Natural killer cell (primary cell): ENCODE measurements at regions not wholly inside any gene's neighbourhood (a gene's known extent, or its start where the extent isn't known, plus 50 kb on each side); places are given as distances from the start of the nearest gene placed in this dataset.
A peak's percentile ranks its signal among the peaks of the same experiment; 100 is the strongest.

ENCODE experiments used
- ATAC-seq, 3 donors: fragments of 150-1000 bp in 2 of 3; fragments of 200-7000 bp in 1 of 3; cut with Tn5 transposase; 1 replicate in 1 of 3; 2 replicates in 2 of 3; pipeline ENCODE4 v1.10.0; 2021; ENCODE audit warnings: mild to moderate bottlenecking in 2 of 3, moderate library complexity in 2 of 3
- DNase-seq, 2 donors: peaks; one replicate each; pipeline versions ENCODE4 v3.0.0 to v3.0.0-alpha.2; 2013 to 2021; ENCODE audit warnings: mixed read lengths in 1 of 2
- H3K27ac ChIP-seq: one replicate; pipeline ENCODE4 v1.5.1; 2013; ENCODE audit warnings: mild to moderate bottlenecking, low read length
- H3K27me3 ChIP-seq: one replicate; pipeline ENCODE4 v1.6.1; 2013; ENCODE audit warnings: low read length; ENCODE audit not compliant: control insufficient read depth, insufficient read depth
- H3K36me3 ChIP-seq: one replicate; pipeline ENCODE4 v1.6.1; 2013; ENCODE audit warnings: low read length; ENCODE audit not compliant: control insufficient read depth, insufficient read depth
- H3K4me1 ChIP-seq: one replicate; pipeline ENCODE4 v1.6.1; 2013; ENCODE audit warnings: low read length; ENCODE audit not compliant: control insufficient read depth, insufficient read depth
- H3K4me3 ChIP-seq: one replicate; pipeline ENCODE4 v1.5.1; 2013; ENCODE audit warnings: low read length
- H3K9me3 ChIP-seq: one replicate; pipeline ENCODE4 v1.6.1; 2013; ENCODE audit warnings: low read length; ENCODE audit not compliant: control insufficient read depth, insufficient read depth
- H3K27ac Mint-ChIP-seq, 2 donors: one replicate each; pipeline ENCODE4 v1.8.0; 2022; ENCODE audit warnings: mild to moderate bottlenecking in 2 of 2, mixed read lengths in 2 of 2, moderate library complexity in 1 of 2
- H3K27me3 Mint-ChIP-seq, 2 donors: one replicate each; pipeline ENCODE4 v1.8.0; 2022; ENCODE audit warnings: low read depth in 2 of 2, mixed read lengths in 2 of 2
- H3K36me3 Mint-ChIP-seq: one replicate; pipeline ENCODE4 v1.8.0; 2022; ENCODE audit warnings: mixed read lengths
- H3K4me1 Mint-ChIP-seq, 2 donors: one replicate each; pipeline ENCODE4 v1.8.0; 2022; ENCODE audit warnings: mixed read lengths in 2 of 2
- H3K4me3 Mint-ChIP-seq: one replicate; pipeline ENCODE4 v1.8.0; 2022; ENCODE audit warnings: mild to moderate bottlenecking, moderate library complexity, mixed read lengths
- H3K9me3 Mint-ChIP-seq, 2 donors: one replicate each; pipeline ENCODE4 v1.8.0; 2022; ENCODE audit warnings: mixed read lengths in 2 of 2
- WGBS: methylation state at CpG from one replicate; pipeline ENCODE4 v1.1.7; 2013; ENCODE audit warnings: missing lambda C conversion rate; ENCODE audit not compliant: insufficient coverage; 5-methylcytosine and 5-hydroxymethylcytosine counted together
- intact Hi-C: fragments of 100-400 bp; cut with micrococcal nuclease; formaldehyde crosslinking; loops from one replicate; pipeline ENCODE4 v1.14.2; 2022
- TF ChIP-seq, protein P1 (sequence below): fragments of 200-600 bp; IDR thresholded peaks from one replicate; pipeline ENCODE4 v1.8.0; 2022; ENCODE audit warnings: antibody characterized with exemption

- Histone ChIP-seq H3K4me3 (no peak overlapping the region), H3K36me3 (no peaks in the 10 kb centered on the region), H3K9me3 (no peaks in the 10 kb centered on the region), H3K27me3 (no peaks in the 10 kb centered on the region), H3K4me1 (peaks cover 24% of the 10 kb centered on the region), H3K27ac (no peak overlapping the region)
- peak overlapping the region in 1 of 2 donors; percentile 18 for H3K27ac Mint-ChIP-seq
- DNase-seq (no peak), ATAC-seq (no peak)
- H3K4me3 Mint-ChIP-seq, result no peak overlapping the region
- H3K4me1 Mint-ChIP-seq, result peaks cover 23 to 29% of the 10 kb centered on the region in 2 donors
- H3K27me3 Mint-ChIP-seq, result peaks cover 0 to 2% of the 10 kb centered on the region in 2 donors
- H3K9me3 Mint-ChIP-seq, result no peaks in the 10 kb centered on the region
- H3K36me3 Mint-ChIP-seq, result no peaks in the 10 kb centered on the region
- 0% methylated on average over 1 of the region's 1 CpG for WGBS
- TF ChIP-seq, protein P1, sequence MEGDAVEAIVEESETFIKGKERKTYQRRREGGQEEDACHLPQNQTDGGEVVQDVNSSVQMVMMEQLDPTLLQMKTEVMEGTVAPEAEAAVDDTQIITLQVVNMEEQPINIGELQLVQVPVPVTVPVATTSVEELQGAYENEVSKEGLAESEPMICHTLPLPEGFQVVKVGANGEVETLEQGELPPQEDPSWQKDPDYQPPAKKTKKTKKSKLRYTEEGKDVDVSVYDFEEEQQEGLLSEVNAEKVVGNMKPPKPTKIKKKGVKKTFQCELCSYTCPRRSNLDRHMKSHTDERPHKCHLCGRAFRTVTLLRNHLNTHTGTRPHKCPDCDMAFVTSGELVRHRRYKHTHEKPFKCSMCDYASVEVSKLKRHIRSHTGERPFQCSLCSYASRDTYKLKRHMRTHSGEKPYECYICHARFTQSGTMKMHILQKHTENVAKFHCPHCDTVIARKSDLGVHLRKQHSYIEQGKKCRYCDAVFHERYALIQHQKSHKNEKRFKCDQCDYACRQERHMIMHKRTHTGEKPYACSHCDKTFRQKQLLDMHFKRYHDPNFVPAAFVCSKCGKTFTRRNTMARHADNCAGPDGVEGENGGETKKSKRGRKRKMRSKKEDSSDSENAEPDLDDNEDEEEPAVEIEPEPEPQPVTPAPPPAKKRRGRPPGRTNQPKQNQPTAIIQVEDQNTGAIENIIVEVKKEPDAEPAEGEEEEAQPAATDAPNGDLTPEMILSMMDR, result no peak
- intact Hi-C loops, result no loop called here
These were observed 177.6 kb upstream of the HMCN1 start for GRCh38 chr1:185556561-185556960.

GRCh38 chr1:185555743-185556142 is 178.4 kb upstream of the HMCN1 start:
- H3K27ac ChIP-seq, result no peak overlapping the region
- H3K36me3 Mint-ChIP-seq, result no peaks in the 10 kb centered on the region
- no peaks in the 10 kb centered on the region for H3K9me3 Mint-ChIP-seq
- ATAC-seq (no peak), DNase-seq (no peak)
- H3K27ac Mint-ChIP-seq, result no peak overlapping the region
- H3K27me3 Mint-ChIP-seq, result peaks cover 0 to 2% of the 10 kb centered on the region in 2 donors
- no peak overlapping the region for H3K4me3 Mint-ChIP-seq
- TF ChIP-seq, protein P1, result no peak
- intact Hi-C loops, result no loop called here
- H3K27me3 ChIP-seq, result no peaks in the 10 kb centered on the region
- H3K4me1 Mint-ChIP-seq, result peaks cover 15 to 20% of the 10 kb centered on the region in 2 donors
- no peak overlapping the region for H3K4me3 ChIP-seq
- H3K9me3 ChIP-seq, result no peaks in the 10 kb centered on the region
- peaks cover 18% of the 10 kb centered on the region for H3K4me1 ChIP-seq
- no peaks in the 10 kb centered on the region for H3K36me3 ChIP-seq

DNA sequence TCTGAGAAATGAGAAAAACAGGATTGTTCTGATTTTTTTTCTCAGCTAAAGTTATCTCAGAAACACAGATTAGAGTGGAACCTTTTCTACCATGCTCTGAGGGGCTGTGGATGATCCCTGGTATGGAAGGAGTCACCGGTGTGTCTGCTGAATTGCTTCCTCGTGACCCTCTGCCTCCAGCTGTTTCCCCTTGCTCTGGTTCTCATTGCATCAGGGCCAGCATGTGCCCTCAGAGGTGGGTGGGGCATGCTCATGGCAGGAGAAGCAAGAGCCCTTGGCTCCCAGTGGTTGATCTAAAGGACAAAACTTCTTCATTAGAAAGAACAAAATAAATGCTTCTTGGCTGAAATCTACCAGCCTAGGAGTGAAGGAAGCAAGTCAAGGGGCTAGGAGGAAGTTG is 183.2 kb upstream of the HMCN1 start:
- intact Hi-C loops, result no loop called here
- no peak for DNase-seq
- H3K36me3 ChIP-seq, result no peaks in the 10 kb centered on the region
- H3K27me3 Mint-ChIP-seq, result peaks cover 0 to 2% of the 10 kb centered on the region in 2 donors
- no peaks in the 10 kb centered on the region for H3K9me3 Mint-ChIP-seq
- H3K36me3 Mint-ChIP-seq, result no peaks in the 10 kb centered on the region
- H3K4me3 Mint-ChIP-seq, result no peak overlapping the region
- no peaks in the 10 kb centered on the region for H3K27me3 ChIP-seq
- no peaks in the 10 kb centered on the region for H3K9me3 ChIP-seq
- H3K4me3 ChIP-seq, result no peak overlapping the region
- H3K4me1 ChIP-seq, result peaks cover under 1% of the 10 kb centered on the region
- no peak for ATAC-seq
- no peak overlapping the region for H3K27ac ChIP-seq
- no peak overlapping the region for H3K27ac Mint-ChIP-seq
- TF ChIP-seq, protein P1, result no peak
- peaks cover 5 to 13% of the 10 kb centered on the region in 2 donors for H3K4me1 Mint-ChIP-seq
- WGBS, result 35% methylated on average over 2 of the region's 2 CpGs

DNA sequence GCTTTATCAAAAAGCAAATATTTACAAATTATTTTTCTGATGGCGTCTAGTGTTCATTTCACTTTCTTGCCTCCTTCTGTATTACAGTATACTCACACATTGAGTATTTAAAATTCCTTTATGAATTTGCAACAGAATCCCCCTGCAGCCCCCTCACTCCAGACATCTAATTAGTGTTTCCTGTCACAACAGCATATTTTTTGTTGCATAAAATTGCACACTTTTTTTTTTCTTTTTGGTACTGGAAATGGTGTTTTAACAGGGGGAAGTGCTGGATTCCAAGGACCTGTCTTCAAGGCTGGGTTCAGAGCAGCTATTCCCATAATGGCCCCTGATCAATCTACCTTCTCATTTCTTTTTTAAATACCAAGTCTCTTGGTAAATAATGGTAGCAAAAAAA is 184.3 kb upstream of the HMCN1 start:
- no peaks in the 10 kb centered on the region for H3K36me3 ChIP-seq
- no peak overlapping the region for H3K4me3 ChIP-seq
- intact Hi-C loops, result no loop called here
- Mint-ChIP-seq H3K9me3 (no peaks in the 10 kb centered on the region), H3K4me1 (peaks cover 9 to 19% of the 10 kb centered on the region in 2 donors), H3K36me3 (no peaks in the 10 kb centered on the region), H3K4me3 (no peak overlapping the region), H3K27me3 (peaks cover 0 to 2% of the 10 kb centered on the region in 2 donors), H3K27ac (no peak overlapping the region)
- peaks cover 4% of the 10 kb centered on the region for H3K4me1 ChIP-seq
- H3K9me3 ChIP-seq, result no peaks in the 10 kb centered on the region
- WGBS, result 96% methylated on average over 1 of the region's 1 CpG
- DNase-seq (no peak), ATAC-seq (no peak)
- H3K27me3 ChIP-seq, result no peaks in the 10 kb centered on the region
- TF ChIP-seq, protein P1, result no peak
- H3K27ac ChIP-seq, result no peak overlapping the region
